ENCODE measurements at regions not wholly inside any gene's neighbourhood (a gene's known extent, or its start where the extent isn't known, plus 50 kb on each side); places are given as distances from the start of the nearest gene placed in this dataset.
"Not testable (repeated sequence)": the region's sequence is repeated elsewhere in the genome, so short reads cannot be mapped to it uniquely, and the experiment has no call there.

GRCh38 chrX:121196872-121197444 lies 149.5 kb downstream of the GLUD2 start:
- H3K4me3 ChIP-seq (ENCODE audit: low read length in 2 of 2); H3K23ac ChIP-seq (ENCODE audit: low read depth, low read length, poor library complexity); H3K79me1 ChIP-seq (ENCODE audit: low read depth, low read length); H2AK5ac ChIP-seq (ENCODE audit: low read depth, low read length); H3K14ac ChIP-seq (ENCODE audit: low read length); H3K4me2 ChIP-seq (ENCODE audit: insufficient read depth, low read length, poor library complexity, severe bottlenecking); H2BK120ac ChIP-seq (ENCODE audit: low read depth, low read length); H3K27ac ChIP-seq (replicated peaks; ENCODE audit: low read length); H3K4me1 ChIP-seq (ENCODE audit: control insufficient read depth in 2 of 2, insufficient read depth in 1 of 2, low read depth in 1 of 2, low read length in 2 of 2); H4K8ac ChIP-seq (ENCODE audit: low read depth, low read length); H3K18ac ChIP-seq (ENCODE audit: low read length); H3K4ac ChIP-seq (ENCODE audit: low read length); DNase-seq (ENCODE audit: low spot score); H3K9ac ChIP-seq (ENCODE audit: low read depth, low read length, poor library complexity); H4K91ac ChIP-seq (ENCODE audit: low read depth, low read length, poor library complexity); H2BK15ac ChIP-seq (ENCODE audit: low read length); H3K36me3 ChIP-seq (replicated peaks in 1 of 2; ENCODE audit: control insufficient read depth in 2 of 2, insufficient read depth in 2 of 2, low read length in 2 of 2); H2AFZ ChIP-seq (ENCODE audit: low read length); H3K9me3 ChIP-seq (replicated peaks in 1 of 2; ENCODE audit: control insufficient read depth in 2 of 2, insufficient read depth in 1 of 2, low read depth in 1 of 2, low read length in 2 of 2); H2BK12ac ChIP-seq (ENCODE audit: low read length); H3K27me3 ChIP-seq (ENCODE audit: control insufficient read depth in 3 of 3, insufficient read depth in 3 of 3, low read depth in 1 of 3, low read length in 3 of 3); H2BK5ac ChIP-seq (ENCODE audit: low read length): not testable (repeated sequence)
- no CpG with 5 or more reads among the region's 11 CpGs for WGBS, 2 donors (ENCODE audit: extremely low coverage in 2 of 2, insufficient read length in 2 of 2, insufficient replicate concordance in 1 of 2)

GRCh38 chrX:121208563-121208962 lies 161.2 kb downstream of the GLUD2 start:
- Histone ChIP-seq H3K36me3 (replicated peaks in 1 of 2; ENCODE audit: control insufficient read depth in 2 of 2, insufficient read depth in 2 of 2, low read length in 2 of 2) (no peaks in the 10 kb centered on the region), H2BK15ac (ENCODE audit: low read length) (no peak overlapping the region), H3K4me3 (ENCODE audit: low read length in 2 of 2) (no peak overlapping the region), H3K4ac (ENCODE audit: low read length) (no peak overlapping the region), H3K14ac (ENCODE audit: low read length) (no peak overlapping the region), H3K27me3 (ENCODE audit: control insufficient read depth in 3 of 3, insufficient read depth in 3 of 3, low read depth in 1 of 3, low read length in 3 of 3) (peaks cover 0 to 3% (median 0%) of the 10 kb centered on the region in 3 experiments), H3K23ac (ENCODE audit: low read depth, low read length, poor library complexity) (no peak overlapping the region), H4K8ac (ENCODE audit: low read depth, low read length) (no peak overlapping the region), H2BK5ac (ENCODE audit: low read length) (no peak overlapping the region), H2BK12ac (ENCODE audit: low read length) (no peak overlapping the region), H3K9ac (ENCODE audit: low read depth, low read length, poor library complexity) (no peak overlapping the region), H2AK5ac (ENCODE audit: low read depth, low read length) (no peak overlapping the region), H3K9me3 (replicated peaks in 1 of 2; ENCODE audit: control insufficient read depth in 2 of 2, insufficient read depth in 1 of 2, low read depth in 1 of 2, low read length in 2 of 2) (no peaks in the 10 kb centered on the region), H4K91ac (ENCODE audit: low read depth, low read length, poor library complexity) (no peak overlapping the region), H3K4me2 (ENCODE audit: insufficient read depth, low read length, poor library complexity, severe bottlenecking) (no peak overlapping the region), H2AFZ (ENCODE audit: low read length) (no peak overlapping the region), H3K79me1 (ENCODE audit: low read depth, low read length) (no peaks in the 10 kb centered on the region), H2BK120ac (ENCODE audit: low read depth, low read length) (no peak overlapping the region), H3K27ac (replicated peaks; ENCODE audit: low read length) (no peak overlapping the region), H3K4me1 (ENCODE audit: control insufficient read depth in 2 of 2, insufficient read depth in 1 of 2, low read depth in 1 of 2, low read length in 2 of 2) (no peaks in the 10 kb centered on the region), H3K18ac (ENCODE audit: low read length) (no peak overlapping the region)
- WGBS, 2 donors (ENCODE audit: extremely low coverage in 2 of 2, insufficient read length in 2 of 2, insufficient replicate concordance in 1 of 2) = no CpG with 5 or more reads among the region's 2 CpGs
- no peak for DNase-seq (ENCODE audit: low spot score)

GRCh38 chrX:121216641-121217374 lies 169.4 kb downstream of the GLUD2 start:
- no peak overlapping the region for H3K23ac ChIP-seq (ENCODE audit: low read depth, low read length, poor library complexity)
- no peak overlapping the region for H4K8ac ChIP-seq (ENCODE audit: low read depth, low read length)
- DNase-seq (ENCODE audit: low spot score) = no peak
- no peak overlapping the region for H4K91ac ChIP-seq (ENCODE audit: low read depth, low read length, poor library complexity)
- H3K9me3 ChIP-seq (replicated peaks in 1 of 2; ENCODE audit: control insufficient read depth in 2 of 2, insufficient read depth in 1 of 2, low read depth in 1 of 2, low read length in 2 of 2) = no peaks in the 10 kb centered on the region
- no peak overlapping the region for H3K27ac ChIP-seq (replicated peaks; ENCODE audit: low read length)
- no peak overlapping the region for H2BK12ac ChIP-seq (ENCODE audit: low read length)
- WGBS, 2 donors (ENCODE audit: extremely low coverage in 2 of 2, insufficient read length in 2 of 2, insufficient replicate concordance in 1 of 2) = no CpG with 5 or more reads among the region's 2 CpGs
- no peak overlapping the region for H3K14ac ChIP-seq (ENCODE audit: low read length)
- no peak overlapping the region for H3K18ac ChIP-seq (ENCODE audit: low read length)
- H3K4me1 ChIP-seq (ENCODE audit: control insufficient read depth in 2 of 2, insufficient read depth in 1 of 2, low read depth in 1 of 2, low read length in 2 of 2) = peaks cover 0 to 2% of the 10 kb centered on the region in 2 donors
- H3K4me3 ChIP-seq (ENCODE audit: low read length in 2 of 2) = no peak overlapping the region
- no peaks in the 10 kb centered on the region for H3K36me3 ChIP-seq (replicated peaks in 1 of 2; ENCODE audit: control insufficient read depth in 2 of 2, insufficient read depth in 2 of 2, low read length in 2 of 2)
- no peak overlapping the region for H3K4me2 ChIP-seq (ENCODE audit: insufficient read depth, low read length, poor library complexity, severe bottlenecking)
- no peak overlapping the region for H3K4ac ChIP-seq (ENCODE audit: low read length)
- no peaks in the 10 kb centered on the region for H3K79me1 ChIP-seq (ENCODE audit: low read depth, low read length)
- H2BK5ac ChIP-seq (ENCODE audit: low read length) = no peak overlapping the region
- peaks cover 0 to 3% (median 0%) of the 10 kb centered on the region in 3 experiments for H3K27me3 ChIP-seq (ENCODE audit: control insufficient read depth in 3 of 3, insufficient read depth in 3 of 3, low read depth in 1 of 3, low read length in 3 of 3)
- no peak overlapping the region for H2BK120ac ChIP-seq (ENCODE audit: low read depth, low read length)
- no peak overlapping the region for H3K9ac ChIP-seq (ENCODE audit: low read depth, low read length, poor library complexity)
- no peak overlapping the region for H2AFZ ChIP-seq (ENCODE audit: low read length)
- H2AK5ac ChIP-seq (ENCODE audit: low read depth, low read length) = no peak overlapping the region
- no peak overlapping the region for H2BK15ac ChIP-seq (ENCODE audit: low read length)

- H2AFZ ChIP-seq (ENCODE audit: low read length) = no peak overlapping the region
- WGBS, 2 donors (ENCODE audit: extremely low coverage in 2 of 2, insufficient read length in 2 of 2, insufficient replicate concordance in 1 of 2) = no CpG with 5 or more reads among the region's 3 CpGs
- peaks cover 0 to 2% of the 10 kb centered on the region in 2 donors for H3K4me1 ChIP-seq (ENCODE audit: control insufficient read depth in 2 of 2, insufficient read depth in 1 of 2, low read depth in 1 of 2, low read length in 2 of 2)
- H3K23ac ChIP-seq (ENCODE audit: low read depth, low read length, poor library complexity) = no peak overlapping the region
- H2BK12ac ChIP-seq (ENCODE audit: low read length) = no peak overlapping the region
- H3K9ac ChIP-seq (ENCODE audit: low read depth, low read length, poor library complexity) = no peak overlapping the region
- no peaks in the 10 kb centered on the region for H3K27me3 ChIP-seq (ENCODE audit: control insufficient read depth in 3 of 3, insufficient read depth in 3 of 3, low read depth in 1 of 3, low read length in 3 of 3)
- H3K4me3 ChIP-seq (ENCODE audit: low read length in 2 of 2) = no peak overlapping the region
- H4K8ac ChIP-seq (ENCODE audit: low read depth, low read length) = no peak overlapping the region
- no peaks in the 10 kb centered on the region for H3K9me3 ChIP-seq (replicated peaks in 1 of 2; ENCODE audit: control insufficient read depth in 2 of 2, insufficient read depth in 1 of 2, low read depth in 1 of 2, low read length in 2 of 2)
- no peak for DNase-seq (ENCODE audit: low spot score)
- no peak overlapping the region for H2BK15ac ChIP-seq (ENCODE audit: low read length)
- H2AK5ac ChIP-seq (ENCODE audit: low read depth, low read length) = no peak overlapping the region
- H2BK120ac ChIP-seq (ENCODE audit: low read depth, low read length) = no peak overlapping the region
- no peak overlapping the region for H4K91ac ChIP-seq (ENCODE audit: low read depth, low read length, poor library complexity)
- H3K18ac ChIP-seq (ENCODE audit: low read length) = no peak overlapping the region
- H2BK5ac ChIP-seq (ENCODE audit: low read length) = no peak overlapping the region
- H3K14ac ChIP-seq (ENCODE audit: low read length) = no peak overlapping the region
- no peaks in the 10 kb centered on the region for H3K36me3 ChIP-seq (replicated peaks in 1 of 2; ENCODE audit: control insufficient read depth in 2 of 2, insufficient read depth in 2 of 2, low read length in 2 of 2)
- no peak overlapping the region for H3K4ac ChIP-seq (ENCODE audit: low read length)
- H3K79me1 ChIP-seq (ENCODE audit: low read depth, low read length) = no peaks in the 10 kb centered on the region
- no peak overlapping the region for H3K4me2 ChIP-seq (ENCODE audit: insufficient read depth, low read length, poor library complexity, severe bottlenecking)
- no peak overlapping the region for H3K27ac ChIP-seq (replicated peaks; ENCODE audit: low read length)
Measured at GRCh38 chrX:121221322-121221977, 174.0 kb downstream of the GLUD2 start.
